Duodenal mucosa (tissue), 2 donors: ENCODE measurements at regions not wholly inside any gene's neighbourhood (a gene's known extent, or its start where the extent isn't known, plus 50 kb on each side); places are given as distances from the start of the nearest gene placed in this dataset.
"Not testable (repeated sequence)": the region's sequence is repeated elsewhere in the genome, so short reads cannot be mapped to it uniquely, and the experiment has no call there.

ENCODE experiments used
- H3K27ac ChIP-seq: one replicate; pipeline ENCODE4 v1.7.0; 2013; ENCODE audit warnings: low read depth, low read length
- H3K27me3 ChIP-seq, 2 donors: one replicate each; pipeline ENCODE4 v1.7.0; 2013; ENCODE audit warnings: low read length in 2 of 2, control low read depth in 1 of 2; ENCODE audit not compliant: insufficient read depth in 2 of 2, control insufficient read depth in 1 of 2
- H3K36me3 ChIP-seq, 2 donors: one replicate each; pipeline ENCODE4 v1.7.0; 2013; ENCODE audit warnings: low read length in 2 of 2, control low read depth in 1 of 2; ENCODE audit not compliant: insufficient read depth in 2 of 2, control insufficient read depth in 1 of 2
- H3K4me1 ChIP-seq, 2 donors: one replicate each; pipeline ENCODE4 v1.7.0; 2013; ENCODE audit warnings: low read length in 2 of 2, control low read depth in 1 of 2; ENCODE audit not compliant: insufficient read depth in 2 of 2, control insufficient read depth in 1 of 2
- H3K4me3 ChIP-seq, 2 donors: one replicate each; pipeline ENCODE4 v1.7.0; 2013; ENCODE audit warnings: low read length in 2 of 2, low read depth in 1 of 2
- H3K9ac ChIP-seq, 2 donors: one replicate each; pipeline ENCODE4 v1.7.0; 2013; ENCODE audit warnings: low read length in 2 of 2, low read depth in 1 of 2
- H3K9me3 ChIP-seq, 2 donors: one replicate each; pipeline ENCODE4 v1.7.0; 2013; ENCODE audit warnings: low read length in 2 of 2, control low read depth in 1 of 2; ENCODE audit not compliant: control insufficient read depth in 1 of 2

- Histone ChIP-seq H3K4me3 (no peak overlapping the region), H3K36me3 (no peaks in the 10 kb centered on the region), H3K4me1 (no peaks in the 10 kb centered on the region), H3K27ac (no peak overlapping the region), H3K9me3 (no peaks in the 10 kb centered on the region), H3K9ac (no peak overlapping the region), H3K27me3 (no peaks in the 10 kb centered on the region)
These were observed 570.1 kb upstream of the SOX9 start for GRCh38 chr17:71550675-71551074.

- Histone ChIP-seq H3K36me3 (no peaks in the 10 kb centered on the region), H3K27ac (no peak overlapping the region), H3K27me3 (no peaks in the 10 kb centered on the region), H3K4me3 (no peak overlapping the region), H3K4me1 (no peaks in the 10 kb centered on the region), H3K9ac (no peak overlapping the region), H3K9me3 (no peaks in the 10 kb centered on the region)
These were observed 567.4 kb upstream of the SOX9 start for GRCh38 chr17:71553381-71553780.

GRCh38 chr17:71558901-71559300 lies 561.9 kb upstream of the SOX9 start:
- Histone ChIP-seq H3K27ac (no peak overlapping the region), H3K36me3 (no peaks in the 10 kb centered on the region), H3K27me3 (no peaks in the 10 kb centered on the region), H3K9me3 (no peaks in the 10 kb centered on the region), H3K4me3 (no peak overlapping the region), H3K9ac (no peak overlapping the region), H3K4me1 (no peaks in the 10 kb centered on the region)

GRCh38 chr17:71572343-71572742 lies 548.5 kb upstream of the SOX9 start:
- Histone ChIP-seq H3K36me3 (no peaks in the 10 kb centered on the region), H3K27me3 (no peaks in the 10 kb centered on the region), H3K9ac (no peak overlapping the region), H3K9me3 (peaks cover 0 to 7% of the 10 kb centered on the region in 2 donors), H3K4me3 (no peak overlapping the region), H3K27ac (no peak overlapping the region), H3K4me1 (no peaks in the 10 kb centered on the region)

GRCh38 chr17:71578446-71578845 lies 542.4 kb upstream of the SOX9 start:
- Histone ChIP-seq H3K4me3 (no peak overlapping the region), H3K4me1 (no peaks in the 10 kb centered on the region), H3K27ac (no peak overlapping the region), H3K9me3 (peaks cover 2 to 8% of the 10 kb centered on the region in 2 donors), H3K27me3 (no peaks in the 10 kb centered on the region), H3K9ac (no peak overlapping the region), H3K36me3 (no peaks in the 10 kb centered on the region)

GRCh38 chr17:71580220-71580619 lies 540.6 kb upstream of the SOX9 start:
- H3K9me3 ChIP-seq: peaks cover 2 to 8% of the 10 kb centered on the region in 2 donors
- H3K27ac ChIP-seq: no peak overlapping the region
- no peak overlapping the region for H3K4me3 ChIP-seq
- no peaks in the 10 kb centered on the region for H3K4me1 ChIP-seq
- no peaks in the 10 kb centered on the region for H3K36me3 ChIP-seq
- H3K9ac ChIP-seq: no peak overlapping the region
- no peaks in the 10 kb centered on the region for H3K27me3 ChIP-seq

GRCh38 chr17:71585540-71585939 lies 535.3 kb upstream of the SOX9 start:
- Histone ChIP-seq H3K9ac (no peak overlapping the region), H3K9me3 (no peaks in the 10 kb centered on the region), H3K4me3 (no peak overlapping the region), H3K27ac (no peak overlapping the region), H3K36me3 (no peaks in the 10 kb centered on the region), H3K4me1 (no peaks in the 10 kb centered on the region), H3K27me3 (no peaks in the 10 kb centered on the region)

GRCh38 chr17:71592431-71592830 lies 528.4 kb upstream of the SOX9 start:
- no peak overlapping the region for H3K9ac ChIP-seq
- no peaks in the 10 kb centered on the region for H3K27me3 ChIP-seq
- no peaks in the 10 kb centered on the region for H3K4me1 ChIP-seq
- no peaks in the 10 kb centered on the region for H3K36me3 ChIP-seq
- H3K9me3 ChIP-seq: no peaks in the 10 kb centered on the region
- H3K27ac ChIP-seq: no peak overlapping the region
- no peak overlapping the region for H3K4me3 ChIP-seq

- H3K27me3 ChIP-seq: no peaks in the 10 kb centered on the region
- H3K9me3 ChIP-seq: no peaks in the 10 kb centered on the region
- no peaks in the 10 kb centered on the region for H3K36me3 ChIP-seq
- no peak overlapping the region for H3K27ac ChIP-seq
- no peak overlapping the region for H3K4me3 ChIP-seq
- H3K9ac ChIP-seq: no peak overlapping the region
- no peaks in the 10 kb centered on the region for H3K4me1 ChIP-seq
These were observed 527.7 kb upstream of the SOX9 start for GRCh38 chr17:71593078-71593477.

- not testable (repeated sequence) for H3K4me1 ChIP-seq, H3K36me3 ChIP-seq, H3K27me3 ChIP-seq, H3K27ac ChIP-seq, H3K9ac ChIP-seq, H3K4me3 ChIP-seq, H3K9me3 ChIP-seq
These were observed 521.2 kb upstream of the SOX9 start for GRCh38 chr17:71599583-71599982.

- H3K4me3 ChIP-seq: no peak overlapping the region
- no peaks in the 10 kb centered on the region for H3K36me3 ChIP-seq
- H3K27me3 ChIP-seq: no peaks in the 10 kb centered on the region
- no peaks in the 10 kb centered on the region for H3K9me3 ChIP-seq
- H3K9ac ChIP-seq: no peak overlapping the region
- H3K27ac ChIP-seq: no peak overlapping the region
- H3K4me1 ChIP-seq: peaks cover 0 to 4% of the 10 kb centered on the region in 2 donors
These were observed 520.6 kb upstream of the SOX9 start for GRCh38 chr17:71600137-71600789.
